ENCODE measurements at regions not wholly inside any gene's neighbourhood (a gene's known extent, or its start where the extent isn't known, plus 50 kb on each side); places are given as distances from the start of the nearest gene placed in this dataset.

DNA sequence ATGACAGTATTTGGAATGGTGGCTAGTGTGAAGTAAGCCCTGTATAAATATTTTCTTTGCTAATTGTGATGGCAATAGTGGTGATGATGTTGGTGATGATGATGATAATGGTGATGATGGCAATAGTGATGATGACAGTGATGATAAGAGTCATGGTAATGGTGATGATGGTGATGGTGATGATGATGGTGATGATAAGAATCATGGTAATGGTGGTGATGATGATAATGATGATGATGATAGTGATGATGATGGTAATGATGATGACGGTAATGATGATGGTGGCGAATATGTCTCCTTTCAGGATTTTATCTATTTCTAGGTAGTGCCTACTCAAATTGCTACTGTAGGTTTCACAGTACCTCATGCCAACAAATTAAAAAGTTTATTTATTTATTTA is 205.4 kb downstream of the GALR1 start:
- H3K4me3 ChIP-seq (ENCODE audit: low read depth, low read length), result no peak overlapping the region
- in situ Hi-C loops (cut with HindIII; ENCODE audit: low sequenced_read_pairs), result no loop called here
- DNase-seq (ENCODE audit: low read depth), result no peak
- TF ChIP-seq, protein P1, sequence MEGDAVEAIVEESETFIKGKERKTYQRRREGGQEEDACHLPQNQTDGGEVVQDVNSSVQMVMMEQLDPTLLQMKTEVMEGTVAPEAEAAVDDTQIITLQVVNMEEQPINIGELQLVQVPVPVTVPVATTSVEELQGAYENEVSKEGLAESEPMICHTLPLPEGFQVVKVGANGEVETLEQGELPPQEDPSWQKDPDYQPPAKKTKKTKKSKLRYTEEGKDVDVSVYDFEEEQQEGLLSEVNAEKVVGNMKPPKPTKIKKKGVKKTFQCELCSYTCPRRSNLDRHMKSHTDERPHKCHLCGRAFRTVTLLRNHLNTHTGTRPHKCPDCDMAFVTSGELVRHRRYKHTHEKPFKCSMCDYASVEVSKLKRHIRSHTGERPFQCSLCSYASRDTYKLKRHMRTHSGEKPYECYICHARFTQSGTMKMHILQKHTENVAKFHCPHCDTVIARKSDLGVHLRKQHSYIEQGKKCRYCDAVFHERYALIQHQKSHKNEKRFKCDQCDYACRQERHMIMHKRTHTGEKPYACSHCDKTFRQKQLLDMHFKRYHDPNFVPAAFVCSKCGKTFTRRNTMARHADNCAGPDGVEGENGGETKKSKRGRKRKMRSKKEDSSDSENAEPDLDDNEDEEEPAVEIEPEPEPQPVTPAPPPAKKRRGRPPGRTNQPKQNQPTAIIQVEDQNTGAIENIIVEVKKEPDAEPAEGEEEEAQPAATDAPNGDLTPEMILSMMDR (IDR thresholded peaks at IDR 0.05; ENCODE audit: low read depth, low read length, missing control alignments), result no peak

DNA sequence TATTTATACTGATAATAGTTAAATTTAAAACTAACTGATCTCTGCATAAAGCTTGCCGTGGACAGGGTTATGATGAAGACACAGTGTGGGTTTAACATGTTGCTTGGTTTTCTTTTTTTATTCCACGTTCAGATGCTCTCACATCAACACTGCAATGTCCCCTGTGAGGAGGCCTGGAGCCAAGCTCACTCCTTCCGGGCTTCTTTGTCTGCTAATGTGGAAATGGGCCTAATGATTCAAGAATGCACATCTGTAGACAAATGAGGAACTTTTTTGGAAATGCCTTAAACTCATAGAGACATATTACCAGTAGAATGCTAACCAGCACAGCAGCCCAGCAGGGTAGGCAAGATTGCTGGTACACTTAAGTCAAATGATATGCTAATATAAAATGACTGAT is 208.0 kb downstream of the GALR1 start:
- no peak for DNase-seq (ENCODE audit: low read depth)
- no peak overlapping the region for H3K4me3 ChIP-seq (ENCODE audit: low read depth, low read length)
- TF ChIP-seq, protein P1 (IDR thresholded peaks at IDR 0.05; ENCODE audit: low read depth, low read length, missing control alignments), result no peak
- in situ Hi-C loops (cut with HindIII; ENCODE audit: low sequenced_read_pairs), result no loop called here

DNA sequence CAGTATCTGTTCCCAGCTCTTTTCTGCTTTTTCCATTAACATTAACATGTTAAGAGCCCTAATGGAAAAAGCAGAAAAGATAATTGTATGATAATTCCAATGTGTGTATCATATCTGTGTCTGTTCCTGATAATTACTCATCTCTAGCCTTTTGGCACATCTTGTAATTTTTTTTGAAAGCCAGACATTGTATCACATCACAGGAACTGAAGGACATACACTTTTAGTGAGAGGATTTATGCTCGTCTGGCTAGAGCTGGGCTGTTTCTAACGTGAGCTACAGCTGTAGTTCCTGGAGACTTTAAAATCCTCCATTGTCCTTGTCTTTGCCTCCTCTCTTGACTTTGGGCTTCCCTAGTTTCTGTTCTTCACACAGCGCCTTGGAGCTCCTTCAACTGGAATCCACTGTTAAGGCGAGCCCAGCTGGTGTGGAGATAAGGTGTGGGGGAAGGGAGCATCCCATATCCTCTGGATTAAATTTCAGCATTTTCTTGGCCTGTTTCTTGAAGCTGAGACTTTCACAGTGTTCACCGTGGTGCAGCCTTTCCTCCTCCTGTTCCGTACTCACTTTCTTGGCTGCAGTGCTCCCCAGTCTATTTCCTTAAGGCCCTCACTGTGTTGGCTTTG is 211.5 kb downstream of the GALR1 start:
- H3K4me3 ChIP-seq (ENCODE audit: low read depth, low read length), result no peak overlapping the region
- in situ Hi-C loops (cut with HindIII; ENCODE audit: low sequenced_read_pairs), result no loop called here

DNA sequence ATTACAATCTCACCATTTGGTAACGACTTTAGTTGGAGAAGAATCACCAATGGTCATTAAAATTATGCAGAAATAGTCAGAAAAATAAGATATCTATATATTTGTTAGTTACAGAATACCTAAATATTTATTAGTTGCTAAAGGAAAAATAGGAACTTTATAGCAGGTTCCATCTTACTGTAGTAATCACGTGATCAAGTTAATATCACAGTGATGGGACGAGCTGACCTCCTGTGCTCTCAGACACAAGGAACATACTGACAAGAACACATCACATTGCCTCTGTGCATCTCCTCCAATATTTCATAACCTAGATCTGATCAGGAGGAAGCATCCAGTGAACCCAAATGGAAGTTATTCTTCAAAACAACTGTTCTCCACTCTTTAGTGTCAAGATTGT is 215.3 kb downstream of the GALR1 start:
- in situ Hi-C loops (cut with HindIII; ENCODE audit: low sequenced_read_pairs), result no loop called here
- no peak for DNase-seq (ENCODE audit: low read depth)
- TF ChIP-seq, protein P1 (IDR thresholded peaks at IDR 0.05; ENCODE audit: low read depth, low read length, missing control alignments), result no peak
- no peak overlapping the region for H3K4me3 ChIP-seq (ENCODE audit: low read depth, low read length)

More for the DNA sequence above, 211.5 kb downstream of the GALR1 start:
- DNase-seq (ENCODE audit: low read depth), result no peak
- TF ChIP-seq, protein P1 (IDR thresholded peaks at IDR 0.05; ENCODE audit: low read depth, low read length, missing control alignments), result no peak

DNA sequence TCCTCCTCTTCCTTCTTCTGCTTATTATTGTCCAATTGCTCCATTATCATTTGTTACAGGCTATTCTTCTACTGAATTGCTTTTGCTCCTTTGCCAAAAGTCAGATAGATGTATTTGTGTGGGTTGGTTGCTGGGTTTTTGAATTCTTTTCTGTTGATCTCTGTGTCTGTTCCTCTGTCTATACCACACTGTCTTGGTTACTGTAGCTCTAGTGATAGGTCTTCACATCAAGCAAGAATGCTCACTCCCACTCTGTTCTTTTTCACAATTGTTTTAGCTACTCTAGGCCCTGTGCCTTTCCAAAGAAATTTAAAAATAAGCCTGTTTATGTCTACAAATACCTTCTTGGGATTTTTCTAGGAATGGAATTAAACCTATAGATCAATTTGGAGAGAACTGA is 217.2 kb downstream of the GALR1 start:
- no peak overlapping the region for H3K4me3 ChIP-seq (ENCODE audit: low read depth, low read length)
- TF ChIP-seq, protein P1 (IDR thresholded peaks at IDR 0.05; ENCODE audit: low read depth, low read length, missing control alignments), result no peak
- in situ Hi-C loops (cut with HindIII; ENCODE audit: low sequenced_read_pairs), result no loop called here
- no peak for DNase-seq (ENCODE audit: low read depth)

DNA sequence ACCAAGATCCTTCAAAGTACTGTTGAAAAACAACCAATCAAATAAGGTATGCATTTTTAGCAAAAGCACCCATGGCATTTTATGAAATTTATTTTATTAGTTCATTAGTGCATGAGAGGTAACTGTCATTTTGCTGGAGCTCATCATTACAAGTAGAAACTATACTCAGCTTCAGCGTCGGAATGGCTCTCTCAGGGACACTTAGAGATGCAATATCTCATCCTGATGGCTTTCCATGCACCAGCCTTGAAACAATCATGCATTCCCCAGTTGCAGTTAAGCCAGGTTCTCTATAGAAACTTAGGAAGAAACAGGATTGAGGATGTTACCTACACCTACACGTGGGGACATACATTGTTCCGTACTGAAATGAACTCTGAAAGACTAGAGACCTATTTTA is 219.5 kb downstream of the GALR1 start:
- in situ Hi-C loops (cut with HindIII; ENCODE audit: low sequenced_read_pairs), result no loop called here
- DNase-seq (ENCODE audit: low read depth), result no peak
- TF ChIP-seq, protein P1 (IDR thresholded peaks at IDR 0.05; ENCODE audit: low read depth, low read length, missing control alignments), result no peak
- no peak overlapping the region for H3K4me3 ChIP-seq (ENCODE audit: low read depth, low read length)

Measured in astrocyte of the cerebellum (primary cell).